Muscle of leg (tissue), 3 donors: ENCODE measurements at regions not wholly inside any gene's neighbourhood (a gene's known extent, or its start where the extent isn't known, plus 50 kb on each side); places are given as distances from the start of the nearest gene placed in this dataset.
"Not testable (repeated sequence)": the region's sequence is repeated elsewhere in the genome, so short reads cannot be mapped to it uniquely, and the experiment has no call there.

Experiments used
- DNase-seq: peaks from one replicate; pipeline ENCODE4 v3.0.0; 2013
- H3K27ac ChIP-seq: one replicate; pipeline ENCODE4 v1.5.1; 2013; ENCODE audit warnings: mild to moderate bottlenecking, low read length, control low read depth
- H3K27me3 ChIP-seq: one replicate; pipeline ENCODE4 v1.6.1; 2013; ENCODE audit warnings: low read length; ENCODE audit not compliant: control insufficient read depth, insufficient read depth
- H3K36me3 ChIP-seq: one replicate; pipeline ENCODE4 v1.6.1; 2013; ENCODE audit warnings: low read length; ENCODE audit not compliant: control insufficient read depth, insufficient read depth
- H3K4me1 ChIP-seq: one replicate; pipeline ENCODE4 v1.6.1; 2013; ENCODE audit warnings: low read length; ENCODE audit not compliant: control insufficient read depth, insufficient read depth
- H3K4me3 ChIP-seq: one replicate; pipeline ENCODE4 v1.5.1; 2013; ENCODE audit warnings: low read length, control low read depth
- H3K9me3 ChIP-seq: replicated peaks from 2 replicates; pipeline ENCODE4 v1.6.1; 2013; ENCODE audit warnings: low read depth, low read length; ENCODE audit not compliant: control insufficient read depth
- WGBS: methylation state at CpG from one replicate; pipeline ENCODE4 v1.1.5; 2013; ENCODE audit warnings: missing lambda C conversion rate; ENCODE audit not compliant: insufficient coverage; 5-methylcytosine and 5-hydroxymethylcytosine counted together

DNA sequence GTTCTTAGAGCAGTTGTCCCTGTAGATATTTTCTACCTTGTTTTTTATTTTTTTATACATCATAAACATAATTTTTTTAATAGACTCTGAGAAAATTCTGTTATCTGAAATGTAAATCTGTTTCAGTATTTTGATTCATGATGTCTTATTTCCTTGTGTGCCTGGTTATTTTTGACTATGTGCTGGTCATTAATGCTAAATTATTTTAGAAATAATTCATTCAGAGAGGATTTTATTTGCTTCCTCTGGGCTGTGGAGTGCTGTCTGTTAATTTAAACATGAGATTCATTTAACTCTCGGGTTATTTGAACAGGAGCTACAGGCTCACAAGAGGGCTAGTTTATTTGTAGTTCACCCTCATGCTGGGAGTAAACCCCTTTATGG, 124.3 kb upstream of the PITX1 start:
- Histone ChIP-seq H3K9me3 (peaks cover 10% of the 10 kb centered on the region), H3K27me3 (peaks cover 4% of the 10 kb centered on the region), H3K27ac (no peak overlapping the region), H3K36me3 (no peaks in the 10 kb centered on the region), H3K4me1 (no peaks in the 10 kb centered on the region), H3K4me3 (no peak overlapping the region)
- DNase-seq = no peak
- no CpG with 5 or more reads among the region's 1 CpG for WGBS

DNA sequence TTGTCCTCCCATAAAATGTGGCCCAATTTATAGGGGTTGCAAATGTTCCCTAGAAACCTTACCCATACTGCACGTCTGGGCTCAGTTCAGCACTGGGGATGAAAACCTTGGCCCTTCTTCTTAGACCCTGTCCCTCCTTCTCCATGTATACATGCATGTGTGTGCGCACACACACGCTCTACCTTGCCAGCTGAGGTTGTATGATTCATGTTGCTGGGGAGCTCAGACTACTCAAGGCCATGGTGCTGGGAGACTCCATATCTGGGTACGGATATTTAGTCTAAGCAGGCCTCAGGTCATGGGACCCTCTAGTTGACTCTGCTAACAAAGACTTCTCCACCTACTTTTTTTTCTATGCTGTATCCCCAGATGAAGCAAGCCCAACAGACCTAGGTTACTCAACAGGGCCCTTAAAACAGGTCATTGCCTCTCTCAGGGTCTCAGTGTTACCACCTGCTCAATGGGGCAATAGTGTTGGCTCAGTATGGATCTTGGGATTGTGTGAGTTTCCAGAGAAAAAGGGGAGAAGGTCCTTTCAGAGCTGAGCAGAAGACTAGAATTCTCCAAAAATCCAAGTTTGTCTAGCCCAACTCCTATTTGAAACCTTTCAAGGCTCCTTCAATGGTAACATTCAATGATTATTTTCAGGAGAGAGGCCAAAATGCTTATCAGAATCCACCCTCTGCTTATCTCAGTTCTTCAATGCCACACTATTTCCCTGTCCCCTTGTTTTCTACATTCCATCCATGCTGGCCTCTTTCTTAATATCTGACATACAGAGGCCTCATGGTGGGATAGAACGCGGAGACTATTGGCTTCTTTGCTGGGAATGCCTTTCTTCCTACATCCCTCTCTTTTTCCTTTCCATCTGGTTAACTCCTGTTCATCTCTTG, 123.6 kb upstream of the PITX1 start:
- Histone ChIP-seq H3K36me3 (no peaks in the 10 kb centered on the region), H3K4me3 (no peak overlapping the region), H3K27me3 (no peaks in the 10 kb centered on the region), H3K27ac (no peak overlapping the region), H3K9me3 (peaks cover 10% of the 10 kb centered on the region), H3K4me1 (no peaks in the 10 kb centered on the region)
- no peak for DNase-seq
- WGBS = 86% methylated on average over 4 of the region's 6 CpGs

DNA sequence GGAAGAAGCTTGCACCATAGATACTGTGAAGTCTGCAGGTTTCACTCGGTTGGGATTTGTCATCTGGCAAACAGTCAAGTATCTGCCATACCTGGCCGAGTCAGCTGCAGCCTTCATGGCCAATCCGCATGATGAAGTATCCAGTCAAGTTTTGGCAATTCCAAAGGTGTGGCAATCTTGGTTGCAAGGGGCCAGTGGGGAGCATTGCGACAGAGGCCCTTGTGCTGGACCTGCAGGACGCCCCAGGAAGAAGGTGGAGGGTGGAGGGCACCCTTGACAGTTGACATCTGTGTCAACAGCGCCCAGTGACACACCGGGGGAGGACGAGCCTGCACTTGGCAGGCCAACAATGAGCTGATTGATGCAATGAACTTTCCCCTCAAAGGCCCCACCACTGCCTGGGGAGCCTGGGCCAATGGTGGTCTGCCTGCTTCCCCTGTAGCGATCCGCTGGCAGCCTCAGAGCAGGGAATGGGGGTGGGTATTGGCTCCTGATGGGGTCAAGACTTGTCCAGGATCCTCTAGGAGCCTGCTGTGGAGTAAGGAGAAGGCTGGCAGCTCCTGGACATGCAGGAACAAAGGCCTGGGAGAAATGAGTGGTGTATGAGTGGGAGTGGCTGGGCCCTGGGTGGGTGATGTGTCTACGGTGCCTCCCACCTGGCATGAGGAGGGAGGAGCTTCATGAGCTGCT, 122.8 kb upstream of the PITX1 start:
- Histone ChIP-seq H3K27ac (no peak overlapping the region), H3K4me1 (no peaks in the 10 kb centered on the region), H3K27me3 (no peaks in the 10 kb centered on the region), H3K36me3 (no peaks in the 10 kb centered on the region), H3K4me3 (no peak overlapping the region), H3K9me3 (peaks cover 10% of the 10 kb centered on the region)
- WGBS = 87% methylated on average over 9 of the region's 11 CpGs
- DNase-seq = no peak

DNA sequence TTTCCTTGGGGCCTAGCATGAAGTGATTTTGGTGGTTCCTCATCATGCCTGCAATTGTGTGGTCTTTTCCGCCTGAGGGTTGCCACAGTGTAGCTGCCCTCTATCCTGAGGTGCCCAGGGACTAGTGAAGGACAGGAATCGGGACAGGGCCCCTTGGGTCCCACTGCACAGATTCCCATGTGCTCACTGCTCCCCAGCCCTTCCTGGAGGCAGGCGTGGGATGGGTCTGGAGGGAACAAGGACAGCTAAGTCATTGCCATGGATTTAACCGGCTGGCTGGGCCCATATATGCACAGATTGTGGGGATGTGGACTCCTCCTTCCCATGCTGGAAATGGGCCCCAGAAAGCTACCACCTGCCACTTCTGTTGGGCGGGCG, 122.3 kb upstream of the PITX1 start:
- WGBS = 94% methylated on average over 5 of the region's 6 CpGs
- Histone ChIP-seq H3K36me3 (no peaks in the 10 kb centered on the region), H3K27ac (no peak overlapping the region)

DNA sequence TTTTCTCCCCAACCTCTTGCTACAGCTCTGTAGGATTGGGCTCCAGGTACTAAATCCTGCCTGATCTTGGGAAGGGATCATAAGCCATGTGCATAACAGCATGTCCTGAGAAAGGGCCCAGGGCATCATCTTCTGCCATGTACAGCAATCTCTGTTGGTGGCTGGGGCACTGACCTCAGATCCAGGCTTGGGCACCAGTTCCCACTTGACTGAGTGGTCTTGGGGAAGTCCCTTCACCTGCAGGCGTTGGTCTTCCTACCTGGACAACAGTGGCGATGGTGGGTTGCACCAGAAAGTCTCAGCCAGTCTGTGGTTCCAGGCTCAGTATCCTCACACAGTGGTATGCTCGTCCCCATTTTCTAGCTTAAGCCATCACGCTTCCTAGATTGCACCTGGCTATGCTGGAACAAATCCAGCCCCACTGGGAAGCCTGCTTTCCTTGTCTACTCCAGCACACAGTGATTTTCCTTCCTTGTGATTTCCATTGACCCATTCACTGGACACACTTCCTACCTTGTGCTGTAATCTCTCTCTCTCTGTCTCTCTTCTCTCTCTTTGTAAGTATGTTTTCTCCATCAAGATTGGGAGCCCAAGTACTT, 121.7 kb upstream of the PITX1 start:
- Histone ChIP-seq H3K9me3 (peaks cover 10% of the 10 kb centered on the region), H3K4me1 (no peaks in the 10 kb centered on the region), H3K27ac (no peak overlapping the region), H3K27me3 (no peaks in the 10 kb centered on the region), H3K36me3 (no peaks in the 10 kb centered on the region), H3K4me3 (no peak overlapping the region)
- DNase-seq = peak; percentile 21
- WGBS = 74% methylated on average over 4 of the region's 4 CpGs

More for the DNA sequence above, 122.3 kb upstream of the PITX1 start:
- H3K4me1 ChIP-seq = no peaks in the 10 kb centered on the region
- H3K27me3 ChIP-seq = no peaks in the 10 kb centered on the region
- DNase-seq = no peak
- H3K9me3 ChIP-seq = peaks cover 10% of the 10 kb centered on the region
- H3K4me3 ChIP-seq = no peak overlapping the region

DNA sequence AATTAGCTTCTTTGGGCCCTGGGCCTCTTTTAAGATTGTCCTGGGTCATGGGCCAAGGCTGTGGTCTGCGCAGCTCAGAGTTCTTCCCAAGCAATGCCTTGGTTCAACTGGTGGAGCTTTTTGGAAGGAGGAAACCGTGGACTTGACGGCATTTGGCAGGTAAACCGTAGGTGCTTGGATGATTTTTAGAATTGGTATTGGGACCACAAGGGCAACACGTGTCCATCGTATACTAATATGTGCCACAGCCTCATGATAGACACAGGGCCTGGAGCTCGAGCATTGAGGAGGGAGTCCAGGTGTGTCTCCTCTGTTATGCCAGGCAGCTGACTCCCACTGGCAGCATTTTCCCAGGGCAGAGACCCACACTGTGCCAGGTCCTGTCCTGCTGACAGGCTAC, 120.9 kb upstream of the PITX1 start:
- no peak overlapping the region for H3K27ac ChIP-seq
- no peaks in the 10 kb centered on the region for H3K36me3 ChIP-seq
- H3K9me3 ChIP-seq = peaks cover 7% of the 10 kb centered on the region
- H3K27me3 ChIP-seq = no peaks in the 10 kb centered on the region
- H3K4me3 ChIP-seq = no peak overlapping the region
- WGBS = 89% methylated on average over 5 of the region's 7 CpGs
- DNase-seq = no peak
- H3K4me1 ChIP-seq = no peaks in the 10 kb centered on the region

DNA sequence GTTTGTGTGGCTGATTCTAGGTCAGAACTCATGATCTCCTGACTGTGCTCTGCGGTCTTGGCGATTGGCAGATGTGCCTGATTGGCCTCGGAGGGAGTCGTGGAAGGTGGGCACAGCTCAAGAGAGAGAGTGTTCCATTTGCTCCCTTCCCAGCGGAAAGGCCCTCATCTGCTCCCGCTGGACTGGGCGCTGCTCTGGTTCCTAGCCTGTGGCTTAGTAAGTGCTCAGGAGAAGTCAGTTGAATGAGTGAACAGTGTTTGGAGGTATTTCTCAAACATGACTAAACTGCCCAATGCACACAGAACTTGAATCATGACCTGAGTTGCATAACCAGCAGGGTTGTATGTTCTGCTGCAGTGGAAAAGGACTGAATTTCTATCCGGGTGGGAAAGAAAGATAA, 120.2 kb upstream of the PITX1 start:
- WGBS = 100% methylated on average over 6 of the region's 8 CpGs
- H3K9me3 ChIP-seq = peaks cover 7% of the 10 kb centered on the region
- no peak overlapping the region for H3K4me3 ChIP-seq
- no peaks in the 10 kb centered on the region for H3K4me1 ChIP-seq
- H3K27me3 ChIP-seq = peaks cover 4% of the 10 kb centered on the region
- no peak overlapping the region for H3K27ac ChIP-seq
- H3K36me3 ChIP-seq = no peaks in the 10 kb centered on the region
- DNase-seq = no peak

DNA sequence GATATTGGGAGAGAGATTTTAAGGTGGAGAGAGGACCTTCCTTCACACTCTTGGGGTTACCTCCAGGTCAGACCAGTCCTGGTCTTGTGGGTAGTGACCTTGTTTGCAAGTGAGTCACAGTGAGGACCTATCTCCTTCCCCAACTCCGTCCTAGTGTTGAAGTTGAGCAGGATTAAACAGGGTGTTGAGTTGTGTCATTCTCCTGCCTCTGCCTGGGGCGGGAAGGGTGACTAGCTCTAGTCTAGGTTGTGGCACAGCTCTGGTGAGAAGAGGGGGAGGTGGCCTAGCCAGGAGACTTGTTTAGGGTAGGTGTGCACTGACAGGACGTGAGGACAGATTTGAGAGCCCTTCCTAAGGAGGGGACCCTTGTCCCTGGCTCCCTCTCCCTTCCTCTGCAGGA, 119.6 kb upstream of the PITX1 start:
- Histone ChIP-seq H3K27ac (no peak overlapping the region), H3K9me3 (peaks cover 5% of the 10 kb centered on the region), H3K36me3 (no peaks in the 10 kb centered on the region), H3K4me3 (no peak overlapping the region), H3K4me1 (no peaks in the 10 kb centered on the region), H3K27me3 (peaks cover 4% of the 10 kb centered on the region)
- 75% methylated on average over 1 of the region's 3 CpGs for WGBS
- DNase-seq = no peak

DNA sequence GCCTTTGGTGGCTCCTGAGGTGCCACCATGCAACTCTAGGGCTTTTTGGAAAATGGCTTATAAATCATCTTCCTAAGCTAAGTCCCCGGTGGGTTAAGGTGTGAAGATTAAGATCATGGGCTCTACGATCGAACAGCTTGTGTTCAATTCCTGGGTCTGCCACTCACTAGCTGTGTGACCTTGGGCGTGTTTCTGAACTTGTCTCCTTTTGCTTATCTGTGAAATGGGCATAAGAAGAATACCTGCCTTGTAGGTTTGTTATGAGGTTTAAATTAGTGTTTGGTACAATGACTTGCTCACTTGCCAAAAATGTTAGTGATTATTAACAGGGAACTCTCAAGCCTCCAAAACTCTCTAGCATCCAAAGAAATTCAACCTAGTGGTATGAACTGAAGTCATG, 119.2 kb upstream of the PITX1 start:
- Histone ChIP-seq H3K27me3 (peaks cover 4% of the 10 kb centered on the region), H3K4me3 (no peak overlapping the region), H3K27ac (no peak overlapping the region), H3K9me3 (peaks cover 3% of the 10 kb centered on the region), H3K4me1 (no peaks in the 10 kb centered on the region), H3K36me3 (no peaks in the 10 kb centered on the region)
- DNase-seq = no peak
- WGBS = 92% methylated on average over 2 of the region's 4 CpGs

DNA sequence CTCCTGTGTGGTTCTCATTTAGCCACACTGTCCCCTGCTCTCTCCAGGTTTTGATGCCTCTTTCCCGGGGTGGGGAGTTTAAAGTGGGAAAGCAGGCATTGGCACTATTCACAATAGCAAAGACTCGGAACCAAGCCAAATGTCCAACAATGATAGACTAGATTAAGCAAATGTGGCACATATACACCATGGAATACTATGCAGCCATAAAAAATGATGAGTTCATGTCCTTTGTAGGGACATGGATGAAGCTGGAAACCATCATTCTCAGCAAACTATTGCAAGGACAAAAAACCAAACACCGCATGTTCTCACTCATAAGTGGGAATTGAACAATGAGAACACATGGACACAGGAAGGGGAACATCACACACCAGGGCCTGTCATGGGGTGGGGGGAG, 117.6 kb upstream of the PITX1 start:
- not testable (repeated sequence) for H3K27me3 ChIP-seq
- WGBS = no CpG with 5 or more reads among the region's 3 CpGs

More for the DNA sequence above, 117.6 kb upstream of the PITX1 start:
- not testable (repeated sequence) for H3K27ac ChIP-seq, DNase-seq, H3K4me1 ChIP-seq, H3K9me3 ChIP-seq, H3K36me3 ChIP-seq, H3K4me3 ChIP-seq
